Subcutaneous abdominal adipose tissue (tissue), 5 donors: ENCODE measurements at regions not wholly inside any gene's neighbourhood (a gene's known extent, or its start where the extent isn't known, plus 50 kb on each side); places are given as distances from the start of the nearest gene placed in this dataset.

ENCODE experiments used
- H3K27ac ChIP-seq: one replicate; pipeline ENCODE4 v1.7.0; 2013; ENCODE audit warnings: low read depth, mild to moderate bottlenecking, inconsistent platforms, low read length, moderate library complexity
- H3K27me3 ChIP-seq, 5 donors: one replicate each; pipeline ENCODE4 v1.7.0; 2013; ENCODE audit warnings: low read length in 5 of 5, inconsistent platforms in 1 of 5; ENCODE audit not compliant: control insufficient read depth in 5 of 5, insufficient read depth in 4 of 5
- H3K36me3 ChIP-seq, 5 donors: one replicate each; pipeline ENCODE4 v1.7.0; 2013; ENCODE audit warnings: low read length in 5 of 5; ENCODE audit not compliant: control insufficient read depth in 5 of 5, insufficient read depth in 5 of 5
- H3K4me1 ChIP-seq, 5 donors: one replicate each; pipeline ENCODE4 v1.7.0; 2013; ENCODE audit warnings: low read length in 5 of 5, mild to moderate bottlenecking in 3 of 5, moderate library complexity in 1 of 5; ENCODE audit not compliant: control insufficient read depth in 5 of 5, insufficient read depth in 5 of 5
- H3K4me3 ChIP-seq, 5 donors: one replicate each; pipeline ENCODE4 v1.7.0; 2013; ENCODE audit warnings: low read length in 5 of 5, low read depth in 1 of 5
- H3K9ac ChIP-seq, 5 donors: one replicate each; pipeline ENCODE4 v1.7.0; 2013; ENCODE audit warnings: low read length in 5 of 5, mild to moderate bottlenecking in 4 of 5, moderate library complexity in 3 of 5
- H3K9me3 ChIP-seq, 5 donors: one replicate each; pipeline ENCODE4 v1.7.0; 2013; ENCODE audit warnings: low read length in 5 of 5; ENCODE audit not compliant: control insufficient read depth in 5 of 5
- donor health status: healthy.
- donor health status: healthy.
- donor health status: healthy.
- donor health status: healthy.
- donor health status: healthy.

DNA sequence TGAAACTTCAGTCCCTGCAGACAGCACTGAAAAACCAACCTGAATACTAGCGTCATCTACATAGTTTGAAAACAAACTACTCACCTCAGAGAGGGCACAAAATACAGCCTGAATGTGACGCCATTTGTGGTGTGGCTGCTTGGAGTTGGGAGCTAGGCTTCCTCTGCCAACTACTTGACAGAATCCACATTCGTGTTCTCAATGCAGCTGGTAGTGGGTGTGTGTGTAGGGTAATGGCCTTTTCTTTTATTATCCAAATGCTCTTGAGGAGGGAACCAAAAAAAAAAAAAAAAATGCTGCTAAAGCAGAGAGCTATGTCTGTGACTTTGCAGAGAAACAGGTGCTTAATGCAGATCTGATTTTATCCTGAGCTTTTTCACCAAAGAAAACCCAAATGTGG, 207.8 kb downstream of the OTOR start:
- Histone ChIP-seq H3K36me3 (no peaks in the 10 kb centered on the region), H3K27me3 (no peaks in the 10 kb centered on the region), H3K9me3 (no peaks in the 10 kb centered on the region), H3K9ac (no peak overlapping the region), H3K4me1 (no peaks in the 10 kb centered on the region), H3K27ac (no peak overlapping the region), H3K4me3 (no peak overlapping the region)

DNA sequence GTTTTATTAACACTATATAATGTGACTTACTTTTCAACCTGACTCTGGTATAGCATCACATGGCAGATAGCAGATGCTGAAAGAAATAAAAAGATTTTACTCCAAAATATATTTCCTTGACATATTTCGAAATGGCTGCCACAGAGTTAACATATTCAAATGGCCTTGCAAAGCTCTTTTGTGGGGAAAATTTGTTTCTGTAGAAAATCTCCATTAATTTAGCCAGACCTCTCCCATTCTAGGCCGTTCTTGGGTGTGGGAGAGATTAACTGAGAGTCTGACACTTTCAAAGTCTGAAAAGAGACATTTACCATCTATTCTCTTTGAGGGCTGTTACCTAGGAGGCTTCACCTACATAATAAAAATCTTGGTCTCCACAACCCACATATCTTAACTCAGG, 217.2 kb downstream of the OTOR start:
- no peaks in the 10 kb centered on the region for H3K9me3 ChIP-seq
- H3K27ac ChIP-seq, result no peak overlapping the region
- H3K27me3 ChIP-seq, result no peaks in the 10 kb centered on the region
- H3K4me1 ChIP-seq, result no peaks in the 10 kb centered on the region
- H3K9ac ChIP-seq, result no peak overlapping the region
- no peak overlapping the region for H3K4me3 ChIP-seq
- H3K36me3 ChIP-seq, result no peaks in the 10 kb centered on the region

DNA sequence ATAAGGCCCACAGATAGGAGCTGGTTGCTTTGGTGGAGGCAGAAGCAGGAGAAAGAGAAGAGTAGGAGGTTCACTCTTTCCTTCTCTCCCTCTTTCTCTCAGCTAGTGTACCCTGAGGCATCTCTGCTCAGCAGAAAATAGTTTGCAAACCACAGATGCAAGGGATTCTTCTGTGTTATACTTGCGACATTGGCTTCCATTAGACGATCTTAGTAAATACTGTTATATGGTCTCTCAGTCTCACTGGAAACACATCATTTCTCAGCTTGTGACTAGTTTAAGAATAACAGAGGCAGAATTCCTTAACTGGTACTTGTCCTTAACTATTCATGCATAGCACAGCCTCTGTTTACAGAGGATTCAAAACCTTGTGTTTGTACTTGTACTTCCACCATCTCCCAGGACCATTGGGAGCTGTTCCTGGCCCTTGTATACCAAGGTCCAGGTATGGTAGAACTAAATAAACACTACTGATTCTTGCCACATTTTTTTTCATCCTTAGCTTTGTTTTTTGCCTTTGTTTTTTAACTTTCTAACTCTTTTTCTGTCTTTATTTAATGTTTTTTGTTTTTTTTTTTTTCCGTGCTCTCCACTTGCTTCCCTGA, 218.2 kb downstream of the OTOR start:
- H3K4me3 ChIP-seq, result no peak overlapping the region
- no peaks in the 10 kb centered on the region for H3K4me1 ChIP-seq
- H3K27ac ChIP-seq, result no peak overlapping the region
- no peaks in the 10 kb centered on the region for H3K27me3 ChIP-seq
- H3K9ac ChIP-seq, result no peak overlapping the region
- H3K9me3 ChIP-seq, result no peaks in the 10 kb centered on the region
- H3K36me3 ChIP-seq, result no peaks in the 10 kb centered on the region

DNA sequence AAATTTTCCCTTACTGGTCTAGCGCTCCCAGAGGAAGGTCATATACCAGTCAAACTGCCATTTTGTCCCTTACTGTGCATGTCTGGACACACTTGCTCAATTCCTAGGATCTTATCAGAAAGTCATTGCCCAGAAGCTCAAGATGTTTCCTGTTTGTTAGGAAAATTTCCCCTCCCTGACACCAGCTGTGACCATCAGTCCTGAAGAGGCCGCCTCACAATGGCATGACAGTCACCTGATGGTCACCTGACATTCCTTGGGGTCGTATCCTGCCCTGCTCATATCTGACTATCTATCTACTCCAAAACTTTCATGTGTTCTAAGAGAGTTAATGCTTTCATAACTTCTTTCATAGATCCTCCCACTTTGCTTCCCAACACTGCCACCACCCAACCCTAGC, 219.9 kb downstream of the OTOR start:
- no peak overlapping the region for H3K4me3 ChIP-seq
- no peak overlapping the region for H3K27ac ChIP-seq
- no peaks in the 10 kb centered on the region for H3K36me3 ChIP-seq
- no peak overlapping the region for H3K9ac ChIP-seq
- no peaks in the 10 kb centered on the region for H3K4me1 ChIP-seq
- H3K9me3 ChIP-seq, result no peaks in the 10 kb centered on the region
- H3K27me3 ChIP-seq, result no peaks in the 10 kb centered on the region

DNA sequence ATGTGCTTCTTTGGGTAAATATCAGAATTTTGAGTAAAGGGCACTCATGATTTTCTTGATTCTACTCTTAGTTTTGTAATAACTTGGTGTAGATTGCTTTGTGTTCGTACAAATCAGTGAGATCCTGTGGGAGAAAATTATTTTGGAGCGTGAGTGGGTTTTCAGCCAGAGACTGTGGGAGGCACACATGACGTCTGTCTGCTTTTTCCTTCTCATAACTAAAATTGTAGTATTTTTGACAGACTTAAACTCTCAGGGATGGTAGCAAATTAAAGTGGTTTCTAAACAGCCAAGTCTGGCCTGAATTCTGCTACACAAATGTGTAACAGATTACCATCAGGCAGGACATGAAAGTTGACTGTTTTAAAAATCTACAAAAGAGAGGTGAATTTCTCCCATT, 222.6 kb downstream of the OTOR start:
- Histone ChIP-seq H3K9ac (no peak overlapping the region), H3K27me3 (no peaks in the 10 kb centered on the region), H3K27ac (no peak overlapping the region), H3K4me3 (no peak overlapping the region), H3K4me1 (no peaks in the 10 kb centered on the region), H3K9me3 (peaks cover 0 to 4% (median 0%) of the 10 kb centered on the region in 5 donors), H3K36me3 (no peaks in the 10 kb centered on the region)

DNA sequence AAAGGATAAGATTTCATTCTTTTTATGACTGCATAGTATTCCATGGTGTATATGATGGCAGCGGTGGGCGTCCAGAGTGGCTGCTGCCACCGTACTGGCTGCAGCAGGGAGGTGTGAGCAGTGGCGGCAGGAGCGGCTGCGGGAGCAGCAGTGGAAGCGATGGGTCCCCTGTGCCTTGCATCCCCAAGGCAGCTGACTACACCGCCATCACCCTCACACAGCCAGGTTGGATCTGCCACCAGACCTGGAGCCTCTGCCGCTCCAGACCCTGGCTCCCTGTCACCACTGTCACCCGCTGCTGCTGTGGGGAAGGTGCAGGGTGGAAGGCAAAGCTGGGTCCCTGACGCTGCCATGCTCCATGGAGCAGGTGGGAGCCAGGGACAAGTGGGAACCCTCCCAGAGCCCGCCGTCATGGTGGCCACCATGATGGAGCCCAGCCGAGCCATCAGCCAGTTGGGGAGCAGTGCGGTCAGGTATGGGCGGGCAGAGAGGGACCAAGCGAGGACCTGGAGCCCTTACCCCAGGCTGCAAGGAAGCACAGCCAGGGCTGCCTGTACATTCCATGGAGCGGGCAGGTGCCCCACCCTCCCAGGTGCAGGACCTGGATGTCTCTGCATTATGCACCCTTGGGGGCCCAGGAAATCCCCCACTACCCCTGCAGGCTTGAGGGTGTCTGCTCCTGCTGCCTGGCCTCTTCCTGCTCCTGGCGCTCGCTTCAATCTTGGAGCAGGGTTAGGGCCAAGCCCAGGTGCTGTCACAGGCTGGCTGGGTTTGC, 226.1 kb downstream of the OTOR start:
- Histone ChIP-seq H3K36me3 (no peaks in the 10 kb centered on the region), H3K27me3 (no peaks in the 10 kb centered on the region), H3K4me3 (no peak overlapping the region), H3K27ac (no peak overlapping the region), H3K9me3 (peaks cover 0 to 10% (median 6%) of the 10 kb centered on the region in 5 donors), H3K9ac (no peak overlapping the region), H3K4me1 (no peaks in the 10 kb centered on the region)

DNA sequence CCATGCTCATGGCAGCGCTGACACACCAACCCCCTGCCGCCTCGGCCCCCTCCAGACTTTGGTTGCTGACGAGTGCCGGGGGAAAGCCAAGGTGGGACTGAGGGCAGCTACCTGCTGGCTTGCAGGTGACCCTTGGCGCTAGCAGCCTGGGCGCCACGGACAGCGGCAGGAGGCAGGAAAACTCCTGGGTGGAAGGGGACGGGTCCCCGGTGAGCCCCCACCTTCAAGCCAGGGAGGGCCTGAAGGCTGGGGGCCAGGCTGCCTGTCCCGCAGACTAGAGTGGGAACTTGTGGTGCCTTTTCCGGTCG, 226.7 kb downstream of the OTOR start:
- H3K36me3 ChIP-seq, result no peaks in the 10 kb centered on the region
- peaks cover 0 to 10% (median 6%) of the 10 kb centered on the region in 5 donors for H3K9me3 ChIP-seq
- no peaks in the 10 kb centered on the region for H3K4me1 ChIP-seq
- no peaks in the 10 kb centered on the region for H3K27me3 ChIP-seq
- no peak overlapping the region for H3K27ac ChIP-seq
- H3K4me3 ChIP-seq, result no peak overlapping the region
- no peak overlapping the region for H3K9ac ChIP-seq

DNA sequence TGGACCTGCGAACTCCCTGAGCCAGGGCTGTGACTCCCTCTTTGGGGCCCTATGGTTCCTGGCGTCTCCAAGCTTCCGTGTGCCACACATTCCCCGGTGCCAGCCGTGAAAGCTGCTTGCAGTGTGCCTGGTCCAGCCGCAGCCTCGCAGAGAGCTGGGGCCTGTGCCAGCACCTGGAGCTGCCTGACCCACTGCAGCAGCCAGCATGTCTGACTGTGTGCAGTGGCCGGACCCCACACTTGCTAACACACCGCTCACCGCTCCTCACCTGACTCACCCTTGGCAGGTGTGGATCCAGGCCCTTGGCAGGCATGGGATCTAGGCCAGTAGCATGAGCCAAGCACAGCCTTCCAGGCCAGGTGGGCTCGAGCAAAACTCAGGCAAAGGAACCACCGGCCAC, 227.5 kb downstream of the OTOR start:
- no peak overlapping the region for H3K9ac ChIP-seq

DNA sequence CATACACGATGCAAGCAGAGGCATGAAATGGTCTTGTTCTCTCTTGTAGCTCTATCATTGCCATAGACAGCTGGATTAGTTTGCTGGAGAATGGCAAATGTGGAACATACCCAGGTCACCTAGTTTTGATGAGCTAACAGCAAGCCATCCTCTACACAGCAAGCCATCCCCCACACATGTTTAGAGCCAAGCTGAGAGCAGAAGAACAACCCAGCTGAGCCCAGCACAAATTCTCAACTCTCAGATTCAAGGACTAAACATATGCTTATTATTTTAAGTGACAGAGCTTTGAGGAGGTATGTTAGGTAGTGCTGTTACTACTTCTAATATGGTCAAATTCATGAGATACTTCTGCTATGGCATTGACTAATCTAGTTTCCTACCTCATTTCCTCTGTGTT, 230.3 kb downstream of the OTOR start:
- Histone ChIP-seq H3K4me3 (no peak overlapping the region), H3K9ac (no peak overlapping the region)

More for the DNA sequence above, 227.5 kb downstream of the OTOR start:
- H3K9me3 ChIP-seq, result peaks cover 0 to 10% (median 6%) of the 10 kb centered on the region in 5 donors
- no peak overlapping the region for H3K4me3 ChIP-seq
- no peaks in the 10 kb centered on the region for H3K4me1 ChIP-seq
- H3K27ac ChIP-seq, result no peak overlapping the region
- no peaks in the 10 kb centered on the region for H3K36me3 ChIP-seq
- no peaks in the 10 kb centered on the region for H3K27me3 ChIP-seq

DNA sequence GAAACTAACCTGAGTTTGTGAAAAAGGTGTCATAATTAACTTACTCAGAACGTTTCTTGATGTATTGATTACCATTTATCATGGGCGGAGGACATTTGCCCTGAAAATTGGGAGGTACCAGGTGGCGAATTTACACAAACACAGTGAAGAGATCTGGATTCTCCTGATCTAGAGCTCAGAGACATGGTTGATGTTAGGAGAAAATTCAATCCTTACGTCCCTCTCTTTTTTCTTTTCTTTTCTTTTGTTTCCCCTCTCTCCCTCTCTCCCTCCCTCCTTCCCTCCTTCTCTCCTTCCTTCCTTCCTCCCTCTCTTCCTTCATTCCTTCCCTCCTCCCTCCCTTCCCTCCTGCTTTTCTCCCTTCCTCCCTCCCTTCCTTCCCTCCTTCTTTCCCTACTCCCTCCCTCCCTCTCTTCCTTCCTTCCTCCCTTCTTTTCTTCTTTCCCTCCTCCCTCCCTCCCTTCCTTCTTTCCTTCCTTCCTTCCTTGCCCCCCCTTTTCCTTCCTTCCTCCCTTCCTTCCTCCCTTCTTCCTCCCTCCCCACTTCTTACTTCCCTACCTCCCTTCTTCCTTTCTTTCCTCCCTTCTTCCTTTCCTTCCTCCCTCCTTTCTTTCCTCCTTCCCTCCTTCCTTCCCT, 234.1 kb downstream of the OTOR start:
- Histone ChIP-seq H3K4me3 (no peak overlapping the region), H3K9ac (no peak overlapping the region), H3K9me3 (peaks cover 0 to 10% (median 6%) of the 10 kb centered on the region in 5 donors), H3K4me1 (no peaks in the 10 kb centered on the region), H3K36me3 (no peaks in the 10 kb centered on the region), H3K27me3 (no peaks in the 10 kb centered on the region), H3K27ac (no peak overlapping the region)

More for the DNA sequence above, 230.3 kb downstream of the OTOR start:
- Histone ChIP-seq H3K4me1 (no peaks in the 10 kb centered on the region), H3K9me3 (peaks cover 0 to 12% (median 6%) of the 10 kb centered on the region in 5 donors), H3K27ac (no peak overlapping the region), H3K27me3 (no peaks in the 10 kb centered on the region), H3K36me3 (no peaks in the 10 kb centered on the region)
